ENCODE measurements at regions not wholly inside any gene's neighbourhood (a gene's known extent, or its start where the extent isn't known, plus 50 kb on each side); places are given as distances from the start of the nearest gene placed in this dataset.

DNA sequence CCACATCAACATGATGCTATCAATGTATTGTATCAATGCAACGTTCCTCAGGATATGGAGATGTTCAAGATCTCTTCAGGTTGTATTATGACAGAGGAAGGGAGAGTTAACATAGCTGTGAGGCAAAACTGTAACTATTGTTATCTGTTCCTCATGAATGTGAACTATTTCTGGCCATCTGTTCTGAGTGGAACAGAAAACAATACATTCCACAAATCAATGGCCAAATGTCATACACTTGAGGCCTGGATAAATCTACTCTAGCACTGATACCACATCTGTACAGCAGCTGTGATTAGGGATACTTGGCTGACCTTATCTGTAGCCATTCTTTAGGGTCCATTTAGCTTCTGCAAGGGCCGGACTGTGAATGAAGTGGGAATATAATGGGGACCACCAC lies 447.9 kb downstream of the IRS1 start:
- H3K4me2 ChIP-seq (ENCODE audit: insufficient read depth, insufficient read length, low read length): no peak overlapping the region
- H2AFZ ChIP-seq (ENCODE audit: low read length): no peak overlapping the region
- WGBS (ENCODE audit: extremely low coverage, insufficient read length, low lambda C conversion rate): no CpG with 5 or more reads among the region's 2 CpGs
- no peak overlapping the region for H3K56ac ChIP-seq (ENCODE audit: insufficient read length, low read depth, low read length)
- no peaks in the 10 kb centered on the region for H3K79me2 ChIP-seq (ENCODE audit: insufficient read depth, low read length)
- no peaks in the 10 kb centered on the region for H4K20me1 ChIP-seq (ENCODE audit: control insufficient read depth, insufficient read depth, insufficient read length)
- H4K8ac ChIP-seq (replicated peaks; ENCODE audit: insufficient read length, low read depth, low read length): no peak overlapping the region
- no peaks in the 10 kb centered on the region for H3K9me3 Mint-ChIP-seq
- H3K4me1 ChIP-seq (ENCODE audit: insufficient read depth, low read length): 0 out of 2 replicates have a peak, but pooled peaks cover 2% of the 10 kb centered on the region
- no peak overlapping the region for H3T11ph ChIP-seq (ENCODE audit: low read length)
- H3K18ac ChIP-seq (ENCODE audit: insufficient read length, low read depth, low read length): no peak overlapping the region
- H3K79me1 ChIP-seq (ENCODE audit: insufficient read depth, low read depth, low read length, poor library complexity, severe bottlenecking): no peaks in the 10 kb centered on the region
- no peak overlapping the region for H4K91ac ChIP-seq (ENCODE audit: insufficient read length, low read depth, low read length)
- H2BK5ac ChIP-seq (ENCODE audit: insufficient read length, low read length): no peak overlapping the region
- H3K14ac ChIP-seq (ENCODE audit: insufficient read depth, low read length): no peak overlapping the region
- no peak overlapping the region for H2BK12ac ChIP-seq (ENCODE audit: insufficient read length, low read depth, low read length)
- no peak overlapping the region for H3K9ac ChIP-seq (ENCODE audit: extremely low read depth, insufficient read length, low read length)
- TF ChIP-seq, protein P1, sequence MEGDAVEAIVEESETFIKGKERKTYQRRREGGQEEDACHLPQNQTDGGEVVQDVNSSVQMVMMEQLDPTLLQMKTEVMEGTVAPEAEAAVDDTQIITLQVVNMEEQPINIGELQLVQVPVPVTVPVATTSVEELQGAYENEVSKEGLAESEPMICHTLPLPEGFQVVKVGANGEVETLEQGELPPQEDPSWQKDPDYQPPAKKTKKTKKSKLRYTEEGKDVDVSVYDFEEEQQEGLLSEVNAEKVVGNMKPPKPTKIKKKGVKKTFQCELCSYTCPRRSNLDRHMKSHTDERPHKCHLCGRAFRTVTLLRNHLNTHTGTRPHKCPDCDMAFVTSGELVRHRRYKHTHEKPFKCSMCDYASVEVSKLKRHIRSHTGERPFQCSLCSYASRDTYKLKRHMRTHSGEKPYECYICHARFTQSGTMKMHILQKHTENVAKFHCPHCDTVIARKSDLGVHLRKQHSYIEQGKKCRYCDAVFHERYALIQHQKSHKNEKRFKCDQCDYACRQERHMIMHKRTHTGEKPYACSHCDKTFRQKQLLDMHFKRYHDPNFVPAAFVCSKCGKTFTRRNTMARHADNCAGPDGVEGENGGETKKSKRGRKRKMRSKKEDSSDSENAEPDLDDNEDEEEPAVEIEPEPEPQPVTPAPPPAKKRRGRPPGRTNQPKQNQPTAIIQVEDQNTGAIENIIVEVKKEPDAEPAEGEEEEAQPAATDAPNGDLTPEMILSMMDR (conservative IDR thresholded peaks at IDR 0.05): no peak
- no peaks in the 10 kb centered on the region for H3K36me3 Mint-ChIP-seq (ENCODE audit: insufficient read depth in 1 of 3, low read depth in 3 of 3)
- H3K27ac ChIP-seq (ENCODE audit: insufficient read length, low read depth, low read length): no peak overlapping the region
- no peaks in the 10 kb centered on the region; the same call in 1 of the 2 replicates for H3K27me3 Mint-ChIP-seq (ENCODE audit: low read depth)
- no peak overlapping the region for H3K4ac ChIP-seq (ENCODE audit: low read depth, low read length)
- peaks cover 3 to 9% of the 10 kb centered on the region in 2 experiments; a peak in 1 of 4 replicates for H3K4me1 Mint-ChIP-seq
- no peak overlapping the region for H4K5ac ChIP-seq (ENCODE audit: insufficient read length, low read depth, low read length)
- H3K23ac ChIP-seq (ENCODE audit: insufficient read length, low read depth, low read length): no peak overlapping the region
- no peak overlapping the region for H2BK20ac ChIP-seq (ENCODE audit: low read depth, low read length, poor library complexity, severe bottlenecking)
- no peak overlapping the region for H2BK120ac ChIP-seq (ENCODE audit: low read depth, low read length, poor library complexity, severe bottlenecking)
- no peak overlapping the region for H2AK5ac ChIP-seq (ENCODE audit: insufficient read length, low read length)
- no peak overlapping the region for H3K4me3 Mint-ChIP-seq
- no peak overlapping the region for H3K27ac Mint-ChIP-seq
- H3K9me3 ChIP-seq (ENCODE audit: control insufficient read depth, low read depth, low read length): no peaks in the 10 kb centered on the region
- no peak overlapping the region for H2BK15ac ChIP-seq (ENCODE audit: low read depth, low read length)
- H3K23me2 ChIP-seq (ENCODE audit: insufficient read length, low read depth, low read length, poor library complexity, severe bottlenecking): no peaks in the 10 kb centered on the region
- no peak for DNase-seq
- H3K27me3 ChIP-seq (ENCODE audit: insufficient read depth, low read length): no peaks in the 10 kb centered on the region

Data from H9 (cell line).